ENCODE measurements at regions not wholly inside any gene's neighbourhood (a gene's known extent, or its start where the extent isn't known, plus 50 kb on each side); places are given as distances from the start of the nearest gene placed in this dataset.

GRCh38 chr5:107794741-107795140 lies 124.0 kb upstream of the EFNA5 start:
- TF ChIP-seq EZH2 (IDR thresholded peaks at IDR 0.05) = no peak
- no peak for TF ChIP-seq POLR2AphosphoS5 (IDR thresholded peaks at IDR 0.05; ENCODE audit: borderline replicate concordance, low read depth, low read length)
- TF ChIP-seq FOXP2 (optimal IDR thresholded peaks at IDR 0.05; ENCODE audit: control extremely low read depth, extremely low read length, insufficient read depth) = no peak
